Parathyroid adenoma (tissue), 2 donors: ENCODE measurements at regions not wholly inside any gene's neighbourhood (a gene's known extent, or its start where the extent isn't known, plus 50 kb on each side); places are given as distances from the start of the nearest gene placed in this dataset.

Source experiments
- H2AFZ ChIP-seq: fragments of 300-600 bp; sonication (generic); one replicate; pipeline ENCODE4 v1.7.0; 2017; ENCODE audit warnings: antibody characterized with exemption, mild to moderate bottlenecking
- H3K27ac ChIP-seq: fragments of 300-600 bp; sonication (generic); one replicate; pipeline ENCODE4 v1.7.0; 2017
- H3K27me3 ChIP-seq: fragments of 300-600 bp; sonication (generic); one replicate; pipeline ENCODE4 v1.7.0; 2017; ENCODE audit warnings: low read length; ENCODE audit not compliant: control insufficient read depth, insufficient read depth
- H3K36me3 ChIP-seq: fragments of 300-600 bp; sonication (generic); one replicate; pipeline ENCODE4 v1.7.0; 2017; ENCODE audit warnings: low read length; ENCODE audit not compliant: control insufficient read depth, insufficient read depth
- H3K4me1 ChIP-seq: fragments of 300-600 bp; sonication (generic); one replicate; pipeline ENCODE4 v1.7.0; 2017; ENCODE audit warnings: control low read depth
- H3K4me2 ChIP-seq: fragments of 300-600 bp; sonication (generic); one replicate; pipeline ENCODE4 v1.7.0; 2017; ENCODE audit warnings: low read length
- H3K4me3 ChIP-seq: fragments of 300-600 bp; sonication (generic); one replicate; pipeline ENCODE4 v1.7.0; 2017; ENCODE audit warnings: low read depth, low read length
- H3K79me2 ChIP-seq: fragments of 300-600 bp; sonication (generic); one replicate; pipeline ENCODE4 v1.7.0; 2017; ENCODE audit warnings: control low read depth
- H3K9ac ChIP-seq: fragments of 300-600 bp; sonication (generic); one replicate; pipeline ENCODE4 v1.7.0; 2017; ENCODE audit warnings: mild to moderate bottlenecking
- H3K9me3 ChIP-seq: fragments of 300-600 bp; sonication (generic); one replicate; pipeline ENCODE4 v1.7.0; 2017; ENCODE audit warnings: low read length; ENCODE audit not compliant: control insufficient read depth
- TF ChIP-seq, protein P1 (sequence below): fragments of 300-600 bp; sonication (generic); IDR thresholded peaks from one replicate; pipeline ENCODE4 v1.7.0; 2017; ENCODE audit warnings: antibody characterized with exemption, mild to moderate bottlenecking
- donor health status: primary hyperparathyroidism.

DNA sequence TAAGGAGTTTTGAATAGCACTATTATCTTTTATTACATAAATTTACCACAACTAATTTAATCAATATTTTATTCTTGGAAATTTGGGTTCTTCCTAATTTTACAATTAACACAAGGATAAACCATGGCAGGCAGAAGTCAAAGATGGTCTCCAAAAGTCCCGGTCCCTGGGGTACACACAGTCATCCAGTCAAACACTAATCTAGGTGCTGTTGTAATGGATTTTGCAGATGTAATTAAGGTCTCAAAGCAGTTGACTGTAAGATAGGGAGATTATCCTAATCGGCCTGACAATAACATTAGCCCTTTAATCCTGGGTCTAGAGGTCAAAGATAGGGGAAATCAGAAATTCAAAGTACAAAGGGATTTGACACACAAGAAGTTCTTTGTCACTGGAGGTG is 57.5 kb upstream of the HTR1A start:
- Histone ChIP-seq H3K27me3 (no peaks in the 10 kb centered on the region), H3K4me3 (no peak overlapping the region), H3K9me3 (no peaks in the 10 kb centered on the region), H3K79me2 (no peaks in the 10 kb centered on the region), H3K4me1 (no peaks in the 10 kb centered on the region), H2AFZ (no peak overlapping the region), H3K4me2 (no peak overlapping the region), H3K27ac (no peak overlapping the region), H3K9ac (no peak overlapping the region), H3K36me3 (no peaks in the 10 kb centered on the region)
- TF ChIP-seq, protein P1, sequence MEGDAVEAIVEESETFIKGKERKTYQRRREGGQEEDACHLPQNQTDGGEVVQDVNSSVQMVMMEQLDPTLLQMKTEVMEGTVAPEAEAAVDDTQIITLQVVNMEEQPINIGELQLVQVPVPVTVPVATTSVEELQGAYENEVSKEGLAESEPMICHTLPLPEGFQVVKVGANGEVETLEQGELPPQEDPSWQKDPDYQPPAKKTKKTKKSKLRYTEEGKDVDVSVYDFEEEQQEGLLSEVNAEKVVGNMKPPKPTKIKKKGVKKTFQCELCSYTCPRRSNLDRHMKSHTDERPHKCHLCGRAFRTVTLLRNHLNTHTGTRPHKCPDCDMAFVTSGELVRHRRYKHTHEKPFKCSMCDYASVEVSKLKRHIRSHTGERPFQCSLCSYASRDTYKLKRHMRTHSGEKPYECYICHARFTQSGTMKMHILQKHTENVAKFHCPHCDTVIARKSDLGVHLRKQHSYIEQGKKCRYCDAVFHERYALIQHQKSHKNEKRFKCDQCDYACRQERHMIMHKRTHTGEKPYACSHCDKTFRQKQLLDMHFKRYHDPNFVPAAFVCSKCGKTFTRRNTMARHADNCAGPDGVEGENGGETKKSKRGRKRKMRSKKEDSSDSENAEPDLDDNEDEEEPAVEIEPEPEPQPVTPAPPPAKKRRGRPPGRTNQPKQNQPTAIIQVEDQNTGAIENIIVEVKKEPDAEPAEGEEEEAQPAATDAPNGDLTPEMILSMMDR = no peak

GRCh38 chr5:64018966-64019365 is 56.7 kb upstream of the HTR1A start:
- H3K27me3 ChIP-seq = no peaks in the 10 kb centered on the region
- H3K79me2 ChIP-seq = no peaks in the 10 kb centered on the region
- H3K9ac ChIP-seq = no peak overlapping the region
- H2AFZ ChIP-seq = no peak overlapping the region
- no peak overlapping the region for H3K4me3 ChIP-seq
- TF ChIP-seq, protein P1 = no peak
- no peaks in the 10 kb centered on the region for H3K36me3 ChIP-seq
- no peak overlapping the region for H3K27ac ChIP-seq
- no peaks in the 10 kb centered on the region for H3K9me3 ChIP-seq
- H3K4me2 ChIP-seq = no peak overlapping the region
- H3K4me1 ChIP-seq = no peaks in the 10 kb centered on the region

DNA sequence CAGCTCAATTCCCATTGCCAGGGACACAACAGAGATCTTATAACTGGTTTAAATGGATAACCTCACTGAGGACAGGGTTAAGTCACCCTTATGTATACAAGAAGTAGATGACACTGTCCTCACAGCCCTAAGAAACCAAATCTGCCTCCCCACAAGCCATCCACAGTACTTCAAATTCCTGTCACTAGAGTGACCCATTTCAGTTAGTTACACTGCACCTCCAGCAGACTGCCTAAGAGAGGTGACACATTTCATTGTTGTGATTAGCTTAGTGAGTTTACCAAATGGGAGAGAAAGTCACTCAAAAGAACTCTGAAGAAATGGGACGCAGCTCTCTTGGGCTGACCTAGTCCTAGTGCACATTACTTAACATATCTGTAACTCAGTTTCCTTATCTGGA is 53.6 kb upstream of the HTR1A start:
- no peak overlapping the region for H3K4me3 ChIP-seq
- H3K27ac ChIP-seq = no peak overlapping the region
- H3K4me2 ChIP-seq = no peak overlapping the region
- H3K27me3 ChIP-seq = no peaks in the 10 kb centered on the region
- no peaks in the 10 kb centered on the region for H3K9me3 ChIP-seq
- TF ChIP-seq, protein P1 = no peak
- H2AFZ ChIP-seq = no peak overlapping the region
- H3K36me3 ChIP-seq = no peaks in the 10 kb centered on the region
- no peaks in the 10 kb centered on the region for H3K4me1 ChIP-seq
- no peak overlapping the region for H3K9ac ChIP-seq
- H3K79me2 ChIP-seq = no peaks in the 10 kb centered on the region
